ENCODE measurements at regions not wholly inside any gene's neighbourhood (a gene's known extent, or its start where the extent isn't known, plus 50 kb on each side); places are given as distances from the start of the nearest gene placed in this dataset.

- no peak overlapping the region for H3K4me3 ChIP-seq
- H3K9me3 Mint-ChIP-seq = peaks cover 2% of the 10 kb centered on the region; the same call in 2 of the 3 replicates
- H3K27ac Mint-ChIP-seq = no peak overlapping the region
- H3K36me3 Mint-ChIP-seq (ENCODE audit: low read depth) = peaks cover 2% of the 10 kb centered on the region; the same call in 2 of the 3 replicates
- no peak overlapping the region for H3K27ac ChIP-seq (ENCODE audit: low read depth)
- no peak for TF ChIP-seq NANOG (IDR thresholded peaks at IDR 0.05; ENCODE audit: borderline replicate concordance)
- TF ChIP-seq ETS1 (IDR thresholded peaks at IDR 0.05) = no peak
- TF ChIP-seq ZNF331 (CRISPR knock-in tag; IDR thresholded peaks at IDR 0.05; ENCODE audit: low read depth) = no peak
- no peak for TF ChIP-seq EZH2phosphoT487 (IDR thresholded peaks at IDR 0.05; ENCODE audit: unreplicated experiment)
- TF ChIP-seq CTCF (conservative IDR thresholded peaks at IDR 0.05; ENCODE audit: low read depth in 2 of 2) = no peak
- no peak for TF ChIP-seq STAT1 (IDR thresholded peaks at IDR 0.05; ENCODE audit: unreplicated experiment)
- no peak for TF ChIP-seq JUNB (IDR thresholded peaks at IDR 0.05; ENCODE audit: unreplicated experiment)
- TF ChIP-seq POLR2AphosphoS5 (IDR thresholded peaks at IDR 0.05; ENCODE audit: low read depth) = no peak
- no peak for TF ChIP-seq ZNF114 (CRISPR knock-in tag; IDR thresholded peaks at IDR 0.05)
- TF ChIP-seq ZNF462 (CRISPR knock-in tag; IDR thresholded peaks at IDR 0.05) = no peak
- no peak for TF ChIP-seq REST (IDR thresholded peaks at IDR 0.05; ENCODE audit: unreplicated experiment)
- no peak for TF ChIP-seq EZH2 (IDR thresholded peaks at IDR 0.05; ENCODE audit: low read depth, unreplicated experiment)
- no peak for TF ChIP-seq CREB1 (CRISPR knock-in tag; IDR thresholded peaks at IDR 0.05; ENCODE audit: low read depth)
- DNase-seq (ENCODE audit: low spot score) = no peak
- no peaks in the 10 kb centered on the region for H3K79me2 ChIP-seq (replicated peaks; ENCODE audit: insufficient read depth)
- no peak for ATAC-seq
- 0 out of 2 replicates have a peak, but pooled peaks cover 3% of the 10 kb centered on the region for H3K36me3 ChIP-seq (ENCODE audit: insufficient read depth)
- no peaks in the 10 kb centered on the region for H3F3A ChIP-seq (replicated peaks; ENCODE audit: low read depth)
- no peak overlapping the region for H2AFZ ChIP-seq
- no peaks in the 10 kb centered on the region for H3K27me3 ChIP-seq (ENCODE audit: insufficient read depth)
- peaks cover 3% of the 10 kb centered on the region for H3K27me3 Mint-ChIP-seq (ENCODE audit: insufficient read depth, low read depth, poor library complexity)
- no peaks in the 10 kb centered on the region for H3K9me2 ChIP-seq (ENCODE audit: insufficient read depth)
- H3K4me2 ChIP-seq = no peak overlapping the region
- H3K4me1 Mint-ChIP-seq = peaks cover 29% of the 10 kb centered on the region
- H4K20me1 ChIP-seq (replicated peaks; ENCODE audit: insufficient read depth) = no peaks in the 10 kb centered on the region
- H3K4me1 ChIP-seq (ENCODE audit: insufficient read depth) = peaks cover 31% of the 10 kb centered on the region
- H3K4me3 Mint-ChIP-seq = no peak overlapping the region
Measured at GRCh38 chr13:59474696-59475095, 689.0 kb downstream of the DIAPH3 start.

Measured in GM23338 (cell line).